GM12865 (cell line): ENCODE measurements at regions not wholly inside any gene's neighbourhood (a gene's known extent, or its start where the extent isn't known, plus 50 kb on each side); places are given as distances from the start of the nearest gene placed in this dataset.

Source experiments
- DNase-seq: peaks from one replicate; pipeline ENCODE4 v3.0.0; 2010; ENCODE audit warnings: low read depth
- H3K4me3 ChIP-seq: 2 replicates; pipeline ENCODE4 v1.5.1; 2011; ENCODE audit warnings: mild to moderate bottlenecking, low read depth, low read length, control low read depth
- CTCF ChIP-seq: IDR thresholded peaks from 2 replicates; pipeline ENCODE4 v1.5.1; 2011; ENCODE audit warnings: low read length, control low read depth, low read depth, inconsistent platforms; ENCODE audit not compliant: insufficient read depth; ENCODE audit errors: missing control alignments

DNA sequence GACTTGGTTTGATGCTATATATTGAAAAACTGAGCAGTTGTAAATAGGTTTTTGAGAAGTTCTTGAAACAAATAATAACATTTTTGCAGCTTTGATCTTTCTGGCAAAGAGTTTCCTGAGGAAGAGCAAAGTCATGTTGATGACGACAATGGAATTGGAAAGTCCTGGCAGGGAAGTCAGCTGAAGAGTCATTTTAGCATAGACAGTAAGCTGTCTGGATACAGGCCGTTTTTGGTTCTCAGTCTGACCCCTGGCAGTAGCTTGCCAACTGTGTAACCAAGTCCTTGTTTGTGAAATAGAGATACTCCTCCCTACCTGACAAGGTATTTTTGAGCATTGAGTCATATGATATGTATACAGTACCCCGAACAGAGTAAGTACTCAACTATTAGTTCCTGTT is 193.3 kb downstream of the C11orf91 start:
- no peak for TF ChIP-seq CTCF
- no peak for DNase-seq
- H3K4me3 ChIP-seq: no peak overlapping the region

- TF ChIP-seq CTCF: no peak
Observed at GRCh38 chr11:33505093-33505492, 195.5 kb downstream of the C11orf91 start.

GRCh38 chr11:33500861-33501479 is 199.7 kb downstream of the C11orf91 start:
- DNase-seq: no peak
- no peak for TF ChIP-seq CTCF
- no peak overlapping the region for H3K4me3 ChIP-seq

More at GRCh38 chr11:33505093-33505492, 195.5 kb downstream of the C11orf91 start:
- DNase-seq: no peak
- no peak overlapping the region for H3K4me3 ChIP-seq

DNA sequence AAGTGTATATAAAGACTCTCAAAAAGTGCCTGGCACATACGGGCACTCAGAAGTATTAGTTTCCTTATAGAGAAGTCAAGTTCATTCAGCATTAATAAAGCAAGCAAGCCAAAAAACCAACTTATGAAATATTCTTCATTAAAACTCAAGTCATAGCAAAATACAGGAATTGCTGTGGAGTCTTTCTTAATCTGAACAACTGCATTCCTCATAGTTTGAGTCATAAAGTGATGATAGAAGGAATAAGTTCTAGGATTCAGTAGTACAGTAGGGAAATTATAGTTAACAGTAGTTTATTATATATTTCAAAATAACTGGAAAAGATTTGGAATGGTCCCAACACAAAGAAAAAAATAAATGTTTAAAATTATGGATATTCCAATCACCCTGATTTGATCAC is 200.3 kb downstream of the C11orf91 start:
- TF ChIP-seq CTCF: no peak
- DNase-seq: no peak
- H3K4me3 ChIP-seq: no peak overlapping the region

DNA sequence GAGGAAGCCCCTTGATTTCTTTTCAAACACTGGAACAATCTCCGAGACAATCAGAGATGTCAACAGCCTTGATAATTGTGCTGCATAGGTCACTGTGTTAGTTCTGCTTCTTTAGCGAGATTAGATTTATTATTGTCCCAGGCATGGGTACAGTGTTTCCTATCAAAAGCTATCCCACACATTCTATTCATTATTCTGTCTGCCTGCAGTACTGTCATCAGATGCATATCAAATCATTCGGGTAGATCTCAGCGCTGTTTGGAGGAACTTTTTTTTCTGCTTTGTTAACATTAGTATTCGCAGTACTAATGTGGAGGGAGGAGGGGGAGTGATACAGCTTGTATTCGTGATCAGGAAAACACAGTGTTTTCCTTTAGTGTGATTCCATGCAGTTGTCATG is 208.0 kb downstream of the C11orf91 start:
- no peak overlapping the region for H3K4me3 ChIP-seq
- TF ChIP-seq CTCF: no peak
- DNase-seq: no peak

- TF ChIP-seq CTCF: no peak
- no peak overlapping the region for H3K4me3 ChIP-seq
- DNase-seq: peak; percentile 21
Observed at GRCh38 chr11:33490842-33491370, 209.7 kb downstream of the C11orf91 start.

GRCh38 chr11:33488971-33489370 is 211.7 kb downstream of the C11orf91 start:
- TF ChIP-seq CTCF: no peak
- no peak for DNase-seq
- H3K4me3 ChIP-seq: no peak overlapping the region
